Gastroesophageal sphincter (tissue), 3 donors: ENCODE measurements at regions not wholly inside any gene's neighbourhood (a gene's known extent, or its start where the extent isn't known, plus 50 kb on each side); places are given as distances from the start of the nearest gene placed in this dataset.

Experiments used
- POLR2A ChIP-seq, 2 donors: fragments of 450-650 bp; IDR thresholded peaks; one replicate each; pipeline ENCODE4 v1.6.1; 2017; ENCODE audit warnings: antibody characterized with exemption in 2 of 2, mild to moderate bottlenecking in 2 of 2, moderate library complexity in 1 of 2
- POLR2AphosphoS5 ChIP-seq: sonication (generic); formaldehyde crosslinking; IDR thresholded peaks from one replicate; pipeline ENCODE4 v1.6.1; 2017; ENCODE audit warnings: antibody characterized with exemption
- TF ChIP-seq, protein P1 (sequence below), 4 experiments: fragments of 200-600 bp in 2 of 4; fragments of 450-650 bp in 2 of 4; sonication (generic) in 1 of 4; IDR thresholded peaks; one replicate each; pipeline ENCODE4 v1.5.1; 2017 to 2019; ENCODE audit warnings: antibody characterized with exemption in 4 of 4, mild to moderate bottlenecking in 2 of 4, moderate library complexity in 2 of 4

GRCh38 chr3:88478460-88478859 lies 328.7 kb downstream of the C3orf38 start:
- TF ChIP-seq, protein P1, sequence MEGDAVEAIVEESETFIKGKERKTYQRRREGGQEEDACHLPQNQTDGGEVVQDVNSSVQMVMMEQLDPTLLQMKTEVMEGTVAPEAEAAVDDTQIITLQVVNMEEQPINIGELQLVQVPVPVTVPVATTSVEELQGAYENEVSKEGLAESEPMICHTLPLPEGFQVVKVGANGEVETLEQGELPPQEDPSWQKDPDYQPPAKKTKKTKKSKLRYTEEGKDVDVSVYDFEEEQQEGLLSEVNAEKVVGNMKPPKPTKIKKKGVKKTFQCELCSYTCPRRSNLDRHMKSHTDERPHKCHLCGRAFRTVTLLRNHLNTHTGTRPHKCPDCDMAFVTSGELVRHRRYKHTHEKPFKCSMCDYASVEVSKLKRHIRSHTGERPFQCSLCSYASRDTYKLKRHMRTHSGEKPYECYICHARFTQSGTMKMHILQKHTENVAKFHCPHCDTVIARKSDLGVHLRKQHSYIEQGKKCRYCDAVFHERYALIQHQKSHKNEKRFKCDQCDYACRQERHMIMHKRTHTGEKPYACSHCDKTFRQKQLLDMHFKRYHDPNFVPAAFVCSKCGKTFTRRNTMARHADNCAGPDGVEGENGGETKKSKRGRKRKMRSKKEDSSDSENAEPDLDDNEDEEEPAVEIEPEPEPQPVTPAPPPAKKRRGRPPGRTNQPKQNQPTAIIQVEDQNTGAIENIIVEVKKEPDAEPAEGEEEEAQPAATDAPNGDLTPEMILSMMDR (IDR thresholded peaks at IDR 0.05) = no peak
- TF ChIP-seq POLR2A (IDR thresholded peaks at IDR 0.05) = no peak
- TF ChIP-seq POLR2AphosphoS5 = no peak
